GM23338 (cell line): ENCODE measurements at regions not wholly inside any gene's neighbourhood (a gene's known extent, or its start where the extent isn't known, plus 50 kb on each side); places are given as distances from the start of the nearest gene placed in this dataset.

ENCODE experiments used
- ATAC-seq: fragments of 200-7000 bp; cut with Tn5 transposase; 3 replicates; pipeline ENCODE4 v1.9.1; 2020
- DNase-seq: peaks from one replicate; pipeline ENCODE4 v3.0.0-alpha.2; 2015; ENCODE audit warnings: low spot score
- H2AFZ ChIP-seq: fragments of 200-600 bp; sonication (generic); 2 replicates; pipeline ENCODE4 v1.8.0; 2016; ENCODE audit warnings: antibody characterized with exemption, mild to moderate bottlenecking, moderate library complexity
- H3F3A ChIP-seq: fragments of 200-600 bp; sonication (generic); replicated peaks from 2 replicates; pipeline ENCODE4 v1.8.0; 2017; ENCODE audit warnings: antibody characterized with exemption, mixed run types, low read depth
- H3K27ac ChIP-seq: fragments of 200-600 bp; sonication (generic); 2 replicates; pipeline ENCODE4 v1.6.1; 2016; ENCODE audit warnings: low read depth
- H3K27me3 ChIP-seq: fragments of 200-600 bp; sonication (generic); 2 replicates; pipeline ENCODE4 v1.8.0; 2016; ENCODE audit warnings: mild to moderate bottlenecking, mixed run types, moderate library complexity; ENCODE audit not compliant: insufficient read depth
- H3K36me3 ChIP-seq: fragments of 200-600 bp; sonication (generic); 2 replicates; pipeline ENCODE4 v1.8.0; 2016; ENCODE audit warnings: mild to moderate bottlenecking; ENCODE audit not compliant: insufficient read depth
- H3K4me1 ChIP-seq: fragments of 200-600 bp; sonication (generic); 2 replicates; pipeline ENCODE4 v1.8.0; 2016; ENCODE audit warnings: mild to moderate bottlenecking, moderate library complexity; ENCODE audit not compliant: insufficient read depth
- H3K4me2 ChIP-seq: fragments of 200-600 bp; sonication (generic); 2 replicates; pipeline ENCODE4 v1.7.1; 2017; ENCODE audit warnings: mixed run types
- H3K4me3 ChIP-seq: fragments of 200-600 bp; sonication (generic); 2 replicates; pipeline ENCODE4 v1.6.1; 2016; ENCODE audit warnings: mixed run types
- H3K79me2 ChIP-seq: fragments of 200-600 bp; sonication (generic); replicated peaks from 2 replicates; pipeline ENCODE4 v1.8.0; 2017; ENCODE audit warnings: mild to moderate bottlenecking; ENCODE audit not compliant: insufficient read depth
- H3K9me2 ChIP-seq: fragments of 200-600 bp; sonication (generic); 2 replicates; pipeline ENCODE4 v1.8.0; 2017; ENCODE audit not compliant: insufficient read depth
- H4K20me1 ChIP-seq: fragments of 200-600 bp; sonication (generic); replicated peaks from 2 replicates; pipeline ENCODE4 v1.8.0; 2017; ENCODE audit warnings: mild to moderate bottlenecking; ENCODE audit not compliant: insufficient read depth
- H3K27ac Mint-ChIP-seq: 2 replicates; pipeline ENCODE4 v1.8.0; 2020; ENCODE audit warnings: inconsistent platforms, mild to moderate bottlenecking, moderate library complexity, mixed read lengths
- H3K27me3 Mint-ChIP-seq: 3 replicates; pipeline ENCODE4 v1.8.0; 2022; ENCODE audit warnings: low read depth, mild to moderate bottlenecking, moderate library complexity, mixed read lengths, inconsistent platforms; ENCODE audit not compliant: insufficient read depth, poor library complexity
- H3K36me3 Mint-ChIP-seq: 3 replicates; pipeline ENCODE4 v1.8.0; 2021; ENCODE audit warnings: low read depth, mild to moderate bottlenecking, inconsistent platforms, moderate library complexity, mixed read lengths
- H3K4me1 Mint-ChIP-seq: 3 replicates; pipeline ENCODE4 v1.8.0; 2020; ENCODE audit warnings: mild to moderate bottlenecking, inconsistent platforms, mixed read lengths
- H3K4me3 Mint-ChIP-seq: 3 replicates; pipeline ENCODE4 v1.8.0; 2021; ENCODE audit warnings: moderate library complexity, mild to moderate bottlenecking, inconsistent platforms, mixed read lengths
- H3K9me3 Mint-ChIP-seq: 3 replicates; pipeline ENCODE4 v1.8.0; 2020; ENCODE audit warnings: moderate library complexity, mild to moderate bottlenecking, inconsistent platforms, mixed read lengths
- CREB1 ChIP-seq: fragments of 250-450 bp; sonication (Bioruptor Pico); IDR thresholded peaks from 2 replicates; pipeline ENCODE4 v1.5.0; 2020; ENCODE audit warnings: low read depth, mild to moderate bottlenecking, moderate library complexity
- CTCF ChIP-seq, 2 experiments: fragments of 200-600 bp in 1 of 2; sonication (generic) in 1 of 2; conservative IDR thresholded peaks; 2 replicates each; pipeline versions ENCODE4 v1.5.1 to v1.6.1; 2016 to 2017; ENCODE audit warnings: antibody characterized with exemption in 2 of 2, low read depth in 2 of 2, mild to moderate bottlenecking in 2 of 2, moderate library complexity in 1 of 2
- ETS1 ChIP-seq: IDR thresholded peaks from 2 replicates; pipeline ENCODE4 v1.6.1; 2016; ENCODE audit warnings: antibody characterized with exemption
- EZH2 ChIP-seq: fragments of 200-600 bp; sonication (generic); IDR thresholded peaks from one replicate; pipeline ENCODE4 v1.8.0; 2017; ENCODE audit warnings: antibody characterized with exemption, mild to moderate bottlenecking, low read depth; ENCODE audit not compliant: unreplicated experiment
- EZH2phosphoT487 ChIP-seq: fragments of 200-600 bp; sonication (generic); IDR thresholded peaks from one replicate; pipeline ENCODE4 v1.8.1; 2018; ENCODE audit warnings: antibody characterized with exemption; ENCODE audit not compliant: unreplicated experiment
- JUNB ChIP-seq: IDR thresholded peaks from one replicate; pipeline ENCODE4 v1.6.1; 2016; ENCODE audit warnings: antibody characterized with exemption; ENCODE audit not compliant: unreplicated experiment
- NANOG ChIP-seq: IDR thresholded peaks from 2 replicates; pipeline ENCODE4 v1.6.1; 2016; ENCODE audit warnings: antibody characterized with exemption, borderline replicate concordance
- POLR2AphosphoS5 ChIP-seq: IDR thresholded peaks from 2 replicates; pipeline ENCODE4 v1.6.1; 2016; ENCODE audit warnings: antibody characterized with exemption, low read depth
- REST ChIP-seq: IDR thresholded peaks from one replicate; pipeline ENCODE4 v1.6.1; 2018; ENCODE audit warnings: antibody characterized with exemption; ENCODE audit not compliant: unreplicated experiment
- STAT1 ChIP-seq: IDR thresholded peaks from one replicate; pipeline ENCODE4 v1.6.1; 2016; ENCODE audit warnings: antibody characterized with exemption; ENCODE audit not compliant: unreplicated experiment
- ZNF114 ChIP-seq: fragments of 250-450 bp; sonication (Bioruptor Pico); IDR thresholded peaks from 2 replicates; pipeline ENCODE4 v1.5.0; 2020; ENCODE audit warnings: mild to moderate bottlenecking, moderate library complexity
- ZNF331 ChIP-seq: fragments of 250-450 bp; sonication (Bioruptor Pico); IDR thresholded peaks from 2 replicates; pipeline ENCODE4 v1.5.0; 2020; ENCODE audit warnings: low read depth, mild to moderate bottlenecking, moderate library complexity
- ZNF462 ChIP-seq: fragments of 250-450 bp; sonication (Bioruptor Pico); IDR thresholded peaks from 2 replicates; pipeline ENCODE4 v1.5.0; 2020; ENCODE audit warnings: mild to moderate bottlenecking, moderate library complexity

GRCh38 chr2:180111901-180112300, 104.8 kb upstream of the CWC22 start:
- no peaks in the 10 kb centered on the region for H3K36me3 ChIP-seq
- no peaks in the 10 kb centered on the region for H3F3A ChIP-seq
- no peak overlapping the region for H3K27ac ChIP-seq
- no peaks in the 10 kb centered on the region for H3K27me3 Mint-ChIP-seq
- no peak overlapping the region for H3K4me3 ChIP-seq
- no peaks in the 10 kb centered on the region for H4K20me1 ChIP-seq
- H3K36me3 Mint-ChIP-seq, result no peaks in the 10 kb centered on the region
- ATAC-seq (no peak), DNase-seq (no peak)
- no peak overlapping the region for H3K27ac Mint-ChIP-seq
- no peaks in the 10 kb centered on the region for H3K4me1 Mint-ChIP-seq
- no peaks in the 10 kb centered on the region for H3K4me1 ChIP-seq
- no peaks in the 10 kb centered on the region for H3K9me2 ChIP-seq
- no peaks in the 10 kb centered on the region for H3K79me2 ChIP-seq
- H3K4me3 Mint-ChIP-seq, result no peak overlapping the region
- TF ChIP-seq JUNB (no peak), ETS1 (no peak), POLR2AphosphoS5 (no peak), ZNF114 (no peak), REST (no peak), ZNF331 (no peak), EZH2phosphoT487 (no peak), EZH2 (no peak), CTCF (conservative IDR thresholded peaks at IDR 0.05; ENCODE audit: low read depth in 2 of 2) (no peak), STAT1 (no peak), ZNF462 (CRISPR knock-in tag) (no peak), NANOG (no peak), CREB1 (CRISPR knock-in tag) (no peak)
- no peak overlapping the region for H2AFZ ChIP-seq
- H3K4me2 ChIP-seq, result no peak overlapping the region
- H3K9me3 Mint-ChIP-seq, result no peaks in the 10 kb centered on the region
- no peaks in the 10 kb centered on the region for H3K27me3 ChIP-seq
